ENCODE measurements at regions not wholly inside any gene's neighbourhood (a gene's known extent, or its start where the extent isn't known, plus 50 kb on each side); places are given as distances from the start of the nearest gene placed in this dataset.
"Not testable (repeated sequence)": the region's sequence is repeated elsewhere in the genome, so short reads cannot be mapped to it uniquely, and the experiment has no call there.

DNA sequence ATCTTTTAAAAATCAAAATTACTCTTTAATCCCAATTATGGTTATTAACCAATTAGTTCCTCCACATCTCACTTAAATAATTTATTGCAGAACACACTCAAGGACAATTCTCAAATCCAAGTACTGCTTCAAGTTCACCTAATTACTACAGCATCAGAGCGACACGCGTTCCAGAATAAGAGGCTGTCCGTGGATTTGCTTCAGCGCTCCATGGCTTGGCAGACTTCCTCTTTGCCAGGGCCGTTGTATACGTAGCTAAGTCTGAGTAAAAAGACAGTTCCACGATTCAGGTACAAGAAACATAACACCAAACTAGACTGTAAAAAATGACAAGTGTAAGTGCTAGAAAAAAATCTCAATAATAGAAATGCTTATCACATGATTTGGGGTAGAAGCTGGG, 153.2 kb upstream of the MYT1L start:
- DNase-seq (no peak), ATAC-seq (ENCODE audit: poor library complexity) (no peak)
- intact Hi-C loops (cut with DNase I): no loop called here

DNA sequence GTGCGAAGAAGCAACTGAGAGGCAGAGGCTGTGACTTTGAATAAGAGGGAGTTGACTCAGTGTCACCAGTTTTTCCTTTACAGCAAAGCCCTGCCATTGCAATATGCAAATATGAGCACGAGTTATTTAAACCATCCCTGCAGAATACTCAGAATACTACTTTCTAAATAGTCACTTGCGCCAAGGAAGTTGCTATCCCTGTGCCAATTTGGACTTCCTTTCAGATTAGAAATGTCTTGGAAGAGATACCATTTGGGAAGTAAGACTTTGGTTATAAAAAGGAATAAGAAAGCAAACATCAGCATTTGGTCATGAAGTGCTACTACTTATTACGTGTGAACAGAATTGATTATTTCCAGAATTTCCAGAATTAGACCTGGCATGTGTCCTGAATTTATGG, 151.8 kb upstream of the MYT1L start:
- intact Hi-C loops (cut with DNase I): no loop called here
- DNase-seq (no peak), ATAC-seq (ENCODE audit: poor library complexity) (no peak)

DNA sequence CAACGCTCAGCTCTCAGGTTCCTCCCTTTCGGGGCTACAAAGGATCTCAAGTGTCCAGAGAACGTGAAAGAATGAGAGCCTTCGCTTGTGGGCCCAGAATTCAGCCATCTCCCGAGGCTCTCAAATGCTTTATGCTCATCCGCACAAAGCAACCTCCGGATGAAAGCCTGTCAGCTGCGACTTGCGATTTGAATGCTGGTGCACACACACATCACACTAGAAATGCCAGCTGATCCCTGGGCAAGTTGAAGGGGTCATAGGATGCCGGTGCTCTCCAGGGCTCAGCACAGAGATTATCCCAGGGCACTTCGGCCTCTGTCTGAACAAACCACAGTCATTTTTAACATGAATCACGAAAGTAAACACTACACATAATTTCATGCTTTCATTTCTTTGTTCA, 141.8 kb upstream of the MYT1L start:
- no peak for ATAC-seq (ENCODE audit: poor library complexity)
- intact Hi-C loops (cut with DNase I): no loop called here
- DNase-seq: no peak

DNA sequence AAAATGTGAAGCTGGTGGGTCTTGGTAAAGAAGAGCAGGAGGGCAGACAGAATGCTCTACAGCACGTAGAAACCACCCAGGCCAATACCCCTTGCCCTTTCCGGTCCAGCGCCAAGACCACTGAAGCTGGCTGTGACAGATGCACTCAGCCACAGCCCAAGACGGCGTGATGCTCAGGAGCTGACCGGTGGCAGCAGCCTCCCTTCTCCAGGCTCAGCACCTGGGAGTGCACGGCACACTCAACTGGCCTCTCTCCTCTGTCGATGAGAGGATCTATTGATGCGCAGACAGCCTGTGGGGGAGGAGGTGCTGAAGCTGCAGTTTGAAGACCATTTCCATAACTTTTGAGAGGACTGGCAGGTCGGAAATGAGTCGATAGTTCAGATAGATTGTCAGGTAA, 141.0 kb upstream of the MYT1L start:
- no peak for DNase-seq
- no peak for ATAC-seq (ENCODE audit: poor library complexity)
- intact Hi-C loops (cut with DNase I): no loop called here

DNA sequence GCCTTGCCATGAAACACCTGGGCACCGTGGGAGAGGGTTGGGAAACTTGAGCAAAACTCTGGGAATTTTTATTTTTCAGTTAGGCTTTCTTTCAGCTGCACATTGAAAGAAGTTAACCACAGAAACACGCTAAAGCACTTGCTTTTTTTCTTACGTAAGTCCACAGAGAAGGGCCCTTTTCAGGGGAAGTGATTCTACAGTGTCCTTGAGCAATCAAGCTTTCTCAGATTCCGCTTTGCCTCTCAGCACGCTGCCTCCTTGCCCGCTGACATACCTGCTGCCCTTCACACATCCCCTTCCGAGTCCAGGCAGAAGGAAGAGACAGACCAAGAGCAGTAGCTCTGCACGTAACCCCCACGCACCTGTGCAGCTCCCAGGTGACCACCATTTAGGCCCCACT, 135.5 kb upstream of the MYT1L start:
- DNase-seq (no peak), ATAC-seq (ENCODE audit: poor library complexity) (no peak)
- intact Hi-C loops (cut with DNase I): no loop called here

DNA sequence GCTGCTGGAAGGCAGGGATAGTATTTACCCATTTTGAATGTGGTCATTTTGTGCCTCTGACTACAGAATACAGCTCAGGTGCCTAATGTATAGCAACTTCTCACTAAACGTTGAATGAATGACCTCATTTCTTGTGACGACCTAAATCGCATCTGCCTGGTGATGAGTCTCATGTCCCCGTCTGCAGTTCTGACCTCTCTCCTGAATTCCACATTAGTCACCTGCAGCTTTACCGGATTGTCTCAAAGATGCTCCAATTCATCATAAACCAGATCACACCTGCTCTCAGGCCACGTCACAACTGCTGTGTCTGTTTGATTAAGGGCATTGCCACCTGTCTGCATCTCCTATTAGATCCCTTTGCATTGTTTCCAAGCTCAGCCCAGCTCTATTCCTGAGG, 133.6 kb upstream of the MYT1L start:
- intact Hi-C loops (cut with DNase I): no loop called here
- no peak for ATAC-seq (ENCODE audit: poor library complexity)
- DNase-seq: no peak

DNA sequence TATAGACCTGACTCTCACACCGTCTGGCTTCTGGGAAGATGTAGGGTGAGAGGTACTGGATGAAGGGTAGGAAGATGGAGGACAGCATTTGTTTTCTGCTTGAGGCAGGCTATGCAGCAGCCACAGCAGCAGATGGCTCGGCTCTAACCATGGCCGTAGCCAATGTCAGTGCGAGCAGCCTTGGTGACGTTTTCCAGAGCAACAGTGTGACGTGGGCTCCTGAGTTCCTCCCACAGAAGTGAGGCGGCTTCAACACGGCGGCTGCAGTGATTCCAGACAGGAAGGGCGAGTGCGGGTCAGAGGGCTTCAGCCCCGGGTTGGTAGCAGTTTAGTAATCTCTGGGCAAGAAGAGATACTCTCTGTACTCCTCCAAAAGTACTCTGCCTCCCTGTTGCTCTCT, 133.0 kb upstream of the MYT1L start:
- intact Hi-C loops (cut with DNase I): no loop called here
- peak; percentile 87 for ATAC-seq (ENCODE audit: poor library complexity)
- DNase-seq: no peak

DNA sequence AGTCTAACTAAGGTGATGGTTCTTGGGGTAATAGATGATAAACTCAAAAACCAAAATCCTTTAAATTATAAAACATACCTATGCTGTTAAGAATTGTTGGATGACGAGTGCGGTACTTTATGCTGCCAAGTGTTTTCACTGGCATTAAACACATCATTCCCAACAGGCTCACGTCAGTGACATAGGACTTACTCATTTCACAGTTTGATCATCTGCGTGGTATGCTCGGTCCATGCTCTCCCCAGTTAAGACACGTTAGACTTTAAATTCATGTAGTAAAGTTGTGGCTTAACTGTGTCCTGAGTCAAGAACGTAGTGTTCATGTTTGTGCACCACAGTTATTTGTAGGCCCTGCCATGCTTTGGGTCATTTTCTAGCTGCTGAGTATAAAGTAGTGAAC, 125.6 kb upstream of the MYT1L start:
- intact Hi-C loops (cut with DNase I): no loop called here
- ATAC-seq (ENCODE audit: poor library complexity) (no peak), DNase-seq (no peak)

DNA sequence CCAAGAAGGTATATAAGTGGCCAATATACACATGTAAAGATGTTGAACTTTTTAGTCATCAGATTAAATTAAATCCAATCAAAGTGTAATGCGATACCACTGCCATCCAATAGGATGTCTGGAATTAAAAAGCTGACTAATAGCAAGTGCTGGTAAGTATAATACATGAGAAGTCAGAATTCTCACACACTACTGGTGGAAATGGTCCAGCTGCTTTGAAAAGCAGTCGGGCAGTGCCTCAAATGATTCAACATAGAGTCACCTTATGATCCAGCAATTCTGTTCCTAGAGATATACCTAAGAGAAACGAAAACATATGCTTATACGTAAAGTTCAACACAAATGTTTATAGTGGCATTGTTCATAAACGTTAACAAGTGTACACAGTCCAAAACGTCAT, 124.1 kb upstream of the MYT1L start:
- DNase-seq (no peak), ATAC-seq (ENCODE audit: poor library complexity) (no peak)
- intact Hi-C loops (cut with DNase I): no loop called here

DNA sequence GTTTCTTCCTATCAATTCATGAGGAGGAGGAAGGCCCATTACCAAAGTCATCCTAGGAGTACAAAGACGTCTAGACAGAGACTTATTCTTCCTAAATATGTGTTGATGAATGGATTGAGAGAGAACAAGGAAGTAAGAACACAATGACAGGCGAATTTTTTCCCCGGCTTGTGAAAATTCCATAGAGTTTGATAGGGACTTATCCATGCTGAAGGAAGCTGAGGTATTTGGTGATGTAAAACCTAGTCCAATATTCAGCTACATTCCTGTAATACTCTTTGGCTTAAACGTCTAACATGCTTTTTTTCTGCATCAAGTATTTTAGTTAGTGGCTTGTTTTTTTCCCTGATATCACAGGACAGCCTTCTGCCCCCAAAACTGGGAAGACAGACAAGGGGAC, 121.9 kb upstream of the MYT1L start:
- ATAC-seq (ENCODE audit: poor library complexity): no peak
- intact Hi-C loops (cut with DNase I): no loop called here

DNA sequence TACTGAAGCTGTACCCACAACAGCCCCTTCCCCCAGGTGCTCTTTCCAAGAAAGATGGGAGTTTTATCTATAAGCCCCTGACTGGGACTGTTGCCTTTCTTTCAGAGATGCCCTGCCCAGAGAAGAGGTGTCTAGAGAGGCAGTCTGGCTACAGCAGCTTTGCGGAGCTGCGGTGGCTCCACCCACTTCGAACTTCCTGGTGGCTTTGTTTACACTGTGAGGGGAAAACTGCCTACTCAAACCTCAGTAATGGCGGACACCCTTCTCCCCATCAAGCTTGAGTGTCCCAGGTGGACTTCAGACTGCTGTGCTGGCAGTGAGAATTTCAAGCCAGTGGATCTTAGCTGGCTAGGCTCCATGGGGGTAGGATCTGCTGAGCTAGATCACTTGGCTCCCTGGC, 120.2 kb upstream of the MYT1L start:
- DNase-seq; ATAC-seq (ENCODE audit: poor library complexity); intact Hi-C loops (cut with DNase I): not testable (repeated sequence)

More for the DNA sequence above, 121.9 kb upstream of the MYT1L start:
- DNase-seq: no peak

DNA sequence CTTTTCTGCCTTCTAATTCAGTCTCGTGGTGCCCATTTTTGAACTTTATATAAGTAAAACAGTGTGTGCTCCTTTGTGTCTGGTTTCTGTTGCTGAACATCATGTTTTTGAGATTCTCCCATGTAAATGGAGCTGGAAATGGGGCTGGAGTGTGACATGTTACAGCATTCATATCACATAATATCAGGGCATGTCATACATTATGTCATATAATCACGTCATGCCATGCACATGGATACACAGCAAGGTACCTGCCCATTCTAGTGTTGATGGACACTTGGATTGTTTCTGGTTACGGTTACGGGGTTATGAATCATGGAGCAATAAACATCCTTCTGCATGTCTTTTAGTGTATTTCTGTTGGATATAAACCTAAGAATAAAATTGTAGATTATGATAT, 117.1 kb upstream of the MYT1L start:
- DNase-seq: no peak
- ATAC-seq (ENCODE audit: poor library complexity): no peak
- intact Hi-C loops (cut with DNase I): no loop called here

DNA sequence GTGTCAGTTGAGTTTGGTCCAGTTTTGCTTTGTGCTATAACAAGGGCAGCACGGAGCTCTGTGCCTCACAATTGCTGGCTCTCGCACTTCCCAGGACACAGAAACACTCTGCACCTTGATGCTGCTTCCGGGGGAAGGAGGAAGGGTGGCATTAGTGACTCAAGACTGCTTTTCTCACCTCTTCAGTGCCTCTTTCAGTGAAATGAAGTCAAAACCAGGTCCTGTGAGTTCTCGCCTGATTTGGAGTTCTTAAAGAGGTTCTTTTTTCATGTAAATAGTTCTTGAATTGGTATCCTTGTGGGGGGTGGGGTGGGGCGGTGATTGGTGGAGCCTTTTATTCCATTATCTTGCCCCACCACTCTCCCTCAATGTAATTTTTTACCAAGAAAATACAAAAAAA, 91.5 kb upstream of the MYT1L start:
- DNase-seq (no peak), ATAC-seq (ENCODE audit: poor library complexity) (no peak)
- intact Hi-C loops (cut with DNase I): no loop called here

DNA sequence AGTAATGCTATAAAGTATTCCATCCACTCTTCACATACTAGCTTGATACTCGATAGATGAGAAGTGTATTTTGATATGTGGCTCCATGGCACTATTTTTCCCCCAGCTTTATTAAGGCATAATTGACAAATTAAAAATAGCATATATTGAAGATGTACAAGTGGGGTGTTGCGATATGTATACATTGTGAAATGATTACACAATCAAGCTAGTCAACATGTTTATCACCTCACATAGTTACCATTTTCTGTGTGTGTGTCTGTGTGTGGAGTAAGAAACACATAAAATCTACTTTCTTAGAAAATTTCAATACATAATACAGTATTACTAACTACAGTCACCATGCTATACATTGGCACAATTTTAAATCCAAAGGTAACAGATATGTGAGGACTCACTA, 82.5 kb upstream of the MYT1L start:
- intact Hi-C loops (cut with DNase I): no loop called here
- ATAC-seq (ENCODE audit: poor library complexity) (no peak), DNase-seq (no peak)

DNA sequence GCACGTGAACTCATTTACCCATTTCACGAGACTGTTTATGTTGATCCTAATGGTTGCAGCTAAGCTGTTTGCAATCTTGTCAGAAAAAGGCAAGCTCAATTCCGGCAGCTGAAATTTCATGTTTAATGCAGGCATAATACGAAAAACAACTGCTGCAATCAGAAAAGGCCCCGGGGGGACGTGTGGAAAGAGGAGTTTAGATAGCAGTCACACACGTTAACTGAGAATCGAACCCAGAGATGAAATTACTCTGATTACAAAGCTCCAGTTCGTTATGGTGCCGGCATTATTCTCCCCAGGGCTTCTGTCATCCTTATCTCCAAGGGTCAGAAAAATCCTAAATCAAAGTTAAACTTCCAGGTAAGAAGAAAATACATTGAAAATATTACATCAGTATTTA, 79.9 kb upstream of the MYT1L start:
- no peak for DNase-seq
- ATAC-seq (ENCODE audit: poor library complexity): no peak
- intact Hi-C loops (cut with DNase I): no loop called here

DNA sequence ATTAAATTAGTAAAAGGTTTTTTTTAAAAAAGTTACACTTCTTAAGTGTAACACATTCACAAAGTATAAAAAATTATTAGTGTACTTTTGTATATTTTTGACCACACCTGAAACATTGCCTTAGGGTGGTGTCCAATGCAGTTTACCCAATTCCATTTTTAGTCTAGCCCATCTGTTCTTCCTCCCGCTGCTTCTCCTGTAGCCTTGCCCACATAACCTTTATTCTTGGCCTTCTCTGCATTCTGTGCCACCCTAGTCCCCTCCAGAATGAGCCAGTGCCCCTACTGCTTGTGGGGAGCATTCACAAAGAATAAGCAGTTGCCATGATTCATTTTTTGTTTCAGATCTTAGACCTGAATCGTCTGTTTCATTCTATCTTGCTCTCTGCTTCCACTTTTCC, 78.4 kb upstream of the MYT1L start:
- ATAC-seq (ENCODE audit: poor library complexity) (no peak), DNase-seq (no peak)
- intact Hi-C loops (cut with DNase I): no loop called here

DNA sequence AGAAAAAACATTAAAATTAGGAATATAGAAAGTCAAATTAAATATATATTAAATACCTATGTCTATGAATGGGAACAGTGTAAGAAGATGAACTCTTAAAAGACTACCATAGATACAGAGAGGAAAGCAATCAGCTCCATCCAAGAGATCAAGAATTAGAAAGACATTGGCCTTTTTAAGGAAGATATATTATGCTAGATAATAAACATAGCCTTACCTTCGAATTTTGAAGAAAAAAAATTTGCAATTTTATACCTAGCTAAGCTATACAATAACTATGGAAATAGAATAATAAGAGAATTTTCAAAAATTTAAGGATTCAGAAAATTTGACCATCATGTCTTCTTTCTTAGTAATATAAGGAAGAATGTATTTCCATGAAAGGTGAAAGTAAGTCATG, 74.7 kb upstream of the MYT1L start:
- ATAC-seq (ENCODE audit: poor library complexity): no peak
- intact Hi-C loops (cut with DNase I): no loop called here

DNA sequence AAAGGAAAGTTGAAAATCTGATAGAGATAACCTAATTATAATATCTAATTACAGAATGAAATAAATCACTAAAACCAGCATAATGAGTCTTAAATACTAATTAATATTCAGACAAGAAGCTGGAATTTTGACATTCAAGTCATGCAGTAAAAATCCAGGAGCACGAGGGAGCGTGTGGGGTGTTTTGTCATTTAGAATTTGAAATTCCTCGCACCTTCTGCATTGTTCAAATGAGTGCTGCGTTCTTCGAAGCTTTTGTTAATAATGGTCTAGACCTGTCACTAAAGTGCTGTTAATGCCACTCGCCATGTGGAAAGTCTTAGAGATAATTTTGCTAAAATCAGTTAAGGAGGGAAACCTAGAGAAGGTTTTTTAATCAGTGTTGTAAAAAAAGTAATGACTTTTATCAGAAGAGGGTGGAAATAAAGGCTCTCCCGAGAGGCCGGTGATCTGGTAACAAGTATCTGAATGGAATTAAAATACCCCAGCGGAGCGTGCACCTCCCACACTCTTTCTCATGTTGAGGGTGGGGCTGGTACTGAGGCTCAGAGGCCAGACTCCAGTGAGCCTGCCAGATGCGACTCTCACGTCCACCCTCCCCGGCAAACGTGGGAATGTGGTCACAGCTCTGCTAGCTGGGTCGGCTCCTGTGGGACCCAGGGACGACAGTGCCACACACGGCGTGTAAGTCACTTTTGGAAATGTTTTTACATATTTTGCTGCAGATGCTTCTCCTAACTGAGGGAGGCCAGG, 69.4 kb upstream of the MYT1L start:
- ATAC-seq (ENCODE audit: poor library complexity) (no peak), DNase-seq (no peak)
- intact Hi-C loops (cut with DNase I): no loop called here

More for the DNA sequence above, 74.7 kb upstream of the MYT1L start:
- no peak for DNase-seq

DNA sequence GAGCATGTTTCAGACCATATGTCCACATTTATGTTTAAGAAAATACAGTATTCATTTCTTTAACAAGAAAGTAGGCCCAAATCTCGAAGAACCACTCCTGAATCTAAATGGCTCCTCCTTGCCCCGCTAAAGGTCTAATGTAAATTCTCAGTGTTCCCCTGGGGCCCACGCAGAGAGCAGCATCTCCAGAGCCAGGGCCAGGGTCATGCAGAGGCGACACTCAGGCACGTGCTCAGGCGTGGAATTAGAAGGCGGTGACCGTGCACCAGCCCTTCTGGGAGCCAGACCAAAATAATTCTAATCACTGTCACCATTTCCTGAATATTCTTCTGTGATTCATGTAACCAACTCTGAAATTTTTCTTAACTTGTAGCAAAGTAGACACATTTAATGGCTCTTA, 68.3 kb upstream of the MYT1L start:
- no peak for ATAC-seq (ENCODE audit: poor library complexity)
- DNase-seq: no peak
- intact Hi-C loops (cut with DNase I): no loop called here

DNA sequence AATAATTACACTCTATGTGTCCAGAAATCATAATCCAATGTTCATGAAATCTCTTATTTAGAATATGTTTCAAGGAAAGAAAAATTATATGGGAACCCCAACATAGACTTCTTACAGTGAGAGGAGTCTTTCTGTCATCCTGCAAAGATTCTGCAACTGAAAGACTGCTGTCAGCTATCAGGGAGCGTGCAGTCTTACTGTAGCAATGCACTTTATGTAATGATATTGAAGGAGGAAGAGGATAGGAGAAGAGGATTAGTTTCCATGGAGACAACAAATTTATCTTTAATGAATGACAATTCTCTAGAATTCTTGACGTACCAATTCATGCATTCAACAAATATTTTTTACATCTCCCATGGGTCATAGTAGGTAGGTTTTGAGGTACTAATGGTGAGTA, 61.3 kb upstream of the MYT1L start:
- ATAC-seq (ENCODE audit: poor library complexity) (no peak), DNase-seq (no peak)
- intact Hi-C loops (cut with DNase I): no loop called here

DNA sequence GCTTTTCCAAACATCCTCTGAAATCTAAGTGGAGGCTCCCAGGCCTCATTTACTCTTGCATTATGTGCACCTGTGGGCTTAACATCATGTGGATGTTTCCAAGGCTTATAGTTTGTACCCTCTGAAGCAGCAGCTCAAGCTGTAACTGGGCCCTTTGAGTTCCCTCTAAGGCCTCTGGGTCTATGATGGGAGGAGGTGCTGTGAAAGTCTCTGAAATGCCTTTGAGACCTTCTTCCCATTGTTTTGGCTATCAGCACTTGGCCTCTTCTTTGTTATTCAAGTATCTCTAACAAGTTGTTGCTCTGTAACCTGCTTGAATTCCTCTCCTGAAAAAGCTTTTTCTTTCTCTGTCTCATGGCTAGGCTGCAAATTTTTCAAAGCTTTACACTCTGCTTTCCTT, 58.1 kb upstream of the MYT1L start:
- no peak for ATAC-seq (ENCODE audit: poor library complexity)
- DNase-seq: no peak
- intact Hi-C loops (cut with DNase I): no loop called here
